SK-N-SH (cell line): ENCODE measurements at regions not wholly inside any gene's neighbourhood (a gene's known extent, or its start where the extent isn't known, plus 50 kb on each side); places are given as distances from the start of the nearest gene placed in this dataset.

ENCODE experiments used
- CTCF ChIP-seq: fragments of 200-600 bp; sonication (generic); IDR thresholded peaks from 2 replicates; pipeline ENCODE4 v1.6.1; 2017; ENCODE audit warnings: antibody characterized with exemption, mild to moderate bottlenecking, moderate library complexity
- EP300 ChIP-seq, 2 experiments: IDR thresholded peaks; 2 replicates each; pipeline versions ENCODE4 v1.4.0 to v1.6.1; 2012; ENCODE audit warnings: borderline replicate concordance in 1 of 2, low read depth in 1 of 2, low read length in 1 of 2
- NRF1 ChIP-seq: IDR thresholded peaks from 2 replicates; pipeline ENCODE4 v1.6.1; 2012; ENCODE audit warnings: low read depth, mild to moderate bottlenecking, low read length
- TCF12 ChIP-seq: IDR thresholded peaks from 2 replicates; pipeline ENCODE4 v1.4.0; 2012
- USF2 ChIP-seq: fragments of 150-350 bp; IDR thresholded peaks from 2 replicates; pipeline ENCODE4 v1.6.1; 2017; ENCODE audit warnings: antibody characterized with exemption, low read length, low read depth, borderline replicate concordance
- ZBTB33 ChIP-seq: IDR thresholded peaks from 2 replicates; pipeline ENCODE4 v1.4.0; 2012; ENCODE audit warnings: low read depth, borderline replicate concordance

- TF ChIP-seq NRF1: no peak
- no peak for TF ChIP-seq USF2
- TF ChIP-seq CTCF: no peak
- TF ChIP-seq EP300 (IDR thresholded peaks at IDR 0.05; ENCODE audit: borderline replicate concordance in 1 of 2, low read depth in 1 of 2, low read length in 1 of 2): no peak
- TF ChIP-seq ZBTB33: no peak
- no peak for TF ChIP-seq TCF12
Observed at GRCh38 chr12:20199780-20200179, 168.6 kb upstream of the PDE3A start.
